ENCODE measurements at regions not wholly inside any gene's neighbourhood (a gene's known extent, or its start where the extent isn't known, plus 50 kb on each side); places are given as distances from the start of the nearest gene placed in this dataset.
A peak's percentile ranks its signal among the peaks of the same experiment; 100 is the strongest.

GRCh38 chr2:164046040-164046439 lies 310.2 kb upstream of the FIGN start:
- no peak for ATAC-seq (ENCODE audit: low FRiP score)
- no peak for TF ChIP-seq CTCF (IDR thresholded peaks at IDR 0.05)
- DNase-seq (ENCODE audit: low spot score) = no peak

- ATAC-seq (ENCODE audit: low FRiP score) = peak; percentile 97
Measured at GRCh38 chr2:164044622-164045021, 308.8 kb upstream of the FIGN start.

GRCh38 chr2:164039270-164039669 lies 303.5 kb upstream of the FIGN start:
- ATAC-seq (ENCODE audit: low FRiP score) = peak; percentile 77
- TF ChIP-seq CTCF (IDR thresholded peaks at IDR 0.05) = no peak
- DNase-seq (ENCODE audit: low spot score) = no peak

More at GRCh38 chr2:164044622-164045021, 308.8 kb upstream of the FIGN start:
- DNase-seq (ENCODE audit: low spot score) = peak; percentile 27
- no peak for TF ChIP-seq CTCF (IDR thresholded peaks at IDR 0.05)

- no peak for DNase-seq (ENCODE audit: low spot score)
- ATAC-seq (ENCODE audit: low FRiP score) = no peak
- TF ChIP-seq CTCF (IDR thresholded peaks at IDR 0.05) = no peak
Measured at GRCh38 chr2:164032995-164033394, 297.2 kb upstream of the FIGN start.

- DNase-seq (ENCODE audit: low spot score) (no peak), ATAC-seq (ENCODE audit: low FRiP score) (no peak)
- no peak for TF ChIP-seq CTCF (IDR thresholded peaks at IDR 0.05)
Measured at GRCh38 chr2:164030623-164031022, 294.8 kb upstream of the FIGN start.

- ATAC-seq (ENCODE audit: low FRiP score) (peak; percentile 96), DNase-seq (ENCODE audit: low spot score) (no peak)
- no peak for TF ChIP-seq CTCF (IDR thresholded peaks at IDR 0.05)
Measured at GRCh38 chr2:164028814-164029534, 293.2 kb upstream of the FIGN start.

- DNase-seq (ENCODE audit: low spot score) = no peak
- no peak for TF ChIP-seq CTCF (IDR thresholded peaks at IDR 0.05)
- ATAC-seq (ENCODE audit: low FRiP score) = no peak
Measured at GRCh38 chr2:164024396-164024795, 288.6 kb upstream of the FIGN start.

All from omental fat pad (tissue), 3 donors.